Fibroblast of the aortic adventitia (primary cell): ENCODE measurements at regions not wholly inside any gene's neighbourhood (a gene's known extent, or its start where the extent isn't known, plus 50 kb on each side); places are given as distances from the start of the nearest gene placed in this dataset.

Source experiments
- DNase-seq: peaks from one replicate; pipeline ENCODE4 v3.0.0-alpha.2; 2010; ENCODE audit warnings: low read depth
- H3K4me3 ChIP-seq: 2 replicates; pipeline ENCODE4 v1.5.1; 2011; ENCODE audit warnings: low read depth, mild to moderate bottlenecking, control low read depth, low read length, moderate library complexity
- CTCF ChIP-seq: IDR thresholded peaks from 2 replicates; pipeline ENCODE4 v1.5.1; 2011; ENCODE audit warnings: mild to moderate bottlenecking, low read length, control low read depth, inconsistent platforms; ENCODE audit not compliant: insufficient read depth

GRCh38 chr6:14443629-14444268, 326.2 kb downstream of the CD83 start:
- no peak for DNase-seq
- H3K4me3 ChIP-seq, result no peak overlapping the region
- TF ChIP-seq CTCF, result no peak

- no peak overlapping the region for H3K4me3 ChIP-seq
- no peak for TF ChIP-seq CTCF
- DNase-seq, result no peak
Observed at GRCh38 chr6:14444295-14444972, 326.9 kb downstream of the CD83 start.

GRCh38 chr6:14447240-14447639, 329.7 kb downstream of the CD83 start:
- DNase-seq, result no peak
- no peak for TF ChIP-seq CTCF
- no peak overlapping the region for H3K4me3 ChIP-seq

GRCh38 chr6:14448246-14448645, 330.7 kb downstream of the CD83 start:
- no peak for DNase-seq

GRCh38 chr6:14450133-14450504, 332.5 kb downstream of the CD83 start:
- H3K4me3 ChIP-seq, result no peak overlapping the region
- DNase-seq, result no peak
- no peak for TF ChIP-seq CTCF

More at GRCh38 chr6:14448246-14448645, 330.7 kb downstream of the CD83 start:
- no peak for TF ChIP-seq CTCF
- no peak overlapping the region for H3K4me3 ChIP-seq

GRCh38 chr6:14450578-14450977, 333.0 kb downstream of the CD83 start:
- no peak for DNase-seq
- TF ChIP-seq CTCF, result no peak
- H3K4me3 ChIP-seq, result no peak overlapping the region
